SK-N-SH (cell line): ENCODE measurements at regions not wholly inside any gene's neighbourhood (a gene's known extent, or its start where the extent isn't known, plus 50 kb on each side); places are given as distances from the start of the nearest gene placed in this dataset.

Source experiments
- CTCF ChIA-PET: fragments of 300-600, 350-600 bp; formaldehyde crosslinking; extraction: SDS; loops from one replicate; lab custom pipeline; 2021; lab: Yijun Ruan, JAX
- POLR2A ChIA-PET: fragments of 350-600 bp; sonication (Branson Sonifier 250); formaldehyde crosslinking; extraction: SDS; loops from one replicate; lab custom pipeline; 2020; ENCODE audit warnings: antibody characterized with exemption, inconsistent platforms; lab: Yijun Ruan, JAX
- DNase-seq: peaks from one replicate; pipeline ENCODE4 v3.0.0; 2012
- H2AFZ ChIP-seq: fragments of 200-600 bp; sonication (generic); 2 replicates; pipeline ENCODE4 v1.8.1; 2016; ENCODE audit warnings: antibody characterized with exemption, mild to moderate bottlenecking, low read depth
- H3F3A ChIP-seq: fragments of 200-600 bp; sonication (generic); replicated peaks from 2 replicates; pipeline ENCODE3; 2016; ENCODE audit warnings: antibody characterized with exemption, mild to moderate bottlenecking; ENCODE audit not compliant: insufficient read depth
- H3K27ac ChIP-seq, 2 experiments: fragments of 200-500 bp in 1 of 2; fragments of 200-600 bp in 1 of 2; sonication (Bioruptor generic) in 1 of 2; sonication (generic), shearing (Covaris generic) in 1 of 2; 2 replicates each; pipeline versions ENCODE4 v1.5.1 to v1.6.1; 2014 to 2016; ENCODE audit warnings: low read depth in 2 of 2, inconsistent platforms in 1 of 2, low read length in 1 of 2, mild to moderate bottlenecking in 1 of 2, mixed read lengths in 1 of 2
- H3K27me3 ChIP-seq: fragments of 200-600 bp; sonication (generic), shearing (Covaris generic); 2 replicates; pipeline ENCODE4 v1.6.1; 2016; ENCODE audit warnings: mixed run types; ENCODE audit not compliant: insufficient read depth
- H3K36me3 ChIP-seq, 2 experiments: fragments of 200-500 bp in 1 of 2; fragments of 200-600 bp in 1 of 2; sonication (Bioruptor generic) in 1 of 2; sonication (generic) in 1 of 2; replicated peaks in 1 of 2; 2 replicates each; pipeline versions ENCODE3 to v1.5.1; 2014 to 2016; ENCODE audit warnings: low read length in 1 of 2, mild to moderate bottlenecking in 1 of 2; ENCODE audit not compliant: insufficient read depth in 2 of 2, control insufficient read depth in 1 of 2
- H3K4me1 ChIP-seq, 2 experiments: fragments of 200-500 bp in 1 of 2; fragments of 200-600 bp in 1 of 2; sonication (Bioruptor generic) in 1 of 2; sonication (generic), shearing (Covaris generic) in 1 of 2; 2 replicates each; pipeline versions ENCODE4 v1.5.1 to v1.6.1; 2014 to 2016; ENCODE audit warnings: low read depth in 1 of 2, low read length in 1 of 2, mixed run types in 1 of 2; ENCODE audit not compliant: insufficient read depth in 2 of 2, control insufficient read depth in 1 of 2
- H3K4me2 ChIP-seq: fragments of 200-600 bp; sonication (generic), shearing (Covaris generic); 2 replicates; pipeline ENCODE4 v1.6.1; 2017; ENCODE audit warnings: mixed run types
- H3K4me3 ChIP-seq, 2 experiments: fragments of 200-500 bp in 1 of 2; fragments of 200-600 bp in 1 of 2; sonication (Bioruptor generic) in 1 of 2; sonication (generic), shearing (Covaris generic) in 1 of 2; 2 replicates each; pipeline versions ENCODE4 v1.5.1 to v1.8.1; 2014 to 2016; ENCODE audit warnings: low read depth in 2 of 2, inconsistent platforms in 1 of 2, low read length in 1 of 2, mild to moderate bottlenecking in 1 of 2, mixed read lengths in 1 of 2, moderate library complexity in 1 of 2
- H3K79me2 ChIP-seq: fragments of 200-600 bp; sonication (generic); 2 replicates; pipeline ENCODE4 v1.8.1; 2017; ENCODE audit warnings: mild to moderate bottlenecking; ENCODE audit not compliant: insufficient read depth
- H3K9ac ChIP-seq: fragments of 200-600 bp; sonication (generic); 2 replicates; pipeline ENCODE4 v1.6.1; 2017; ENCODE audit warnings: mixed run types
- H3K9me2 ChIP-seq: fragments of 200-600 bp; sonication (generic); 2 replicates; pipeline ENCODE4 v1.6.1; 2017; ENCODE audit warnings: mixed run types
- H3K9me3 ChIP-seq: fragments of 200-600 bp; sonication (generic); 2 replicates; pipeline ENCODE4 v1.6.1; 2017; ENCODE audit warnings: mixed run types, mild to moderate bottlenecking, moderate library complexity
- H4K20me1 ChIP-seq: fragments of 200-600 bp; sonication (generic); 2 replicates; pipeline ENCODE4 v1.6.1; 2017; ENCODE audit warnings: mild to moderate bottlenecking, mixed run types; ENCODE audit not compliant: insufficient read depth
- EZH2phosphoT487 ChIP-seq: fragments of 200-600 bp; sonication (generic); IDR thresholded peaks from 2 replicates; pipeline ENCODE4 v1.6.1; 2017; ENCODE audit warnings: low read depth, mixed run types, mild to moderate bottlenecking, antibody characterized with exemption, moderate library complexity, borderline replicate concordance
- FOSL2 ChIP-seq: IDR thresholded peaks from 2 replicates; pipeline ENCODE4 v1.4.0; 2012; ENCODE audit warnings: low read depth, mild to moderate bottlenecking, moderate library complexity, borderline replicate concordance
- GATA2 ChIP-seq: sonication (generic); formaldehyde crosslinking; IDR thresholded peaks from 2 replicates; pipeline ENCODE4 v1.5.0; 2020; ENCODE audit warnings: mild to moderate bottlenecking, missing genetic modification reagents
- JUND ChIP-seq: IDR thresholded peaks from 2 replicates; pipeline ENCODE4 v1.4.0; 2012
- MAX ChIP-seq: IDR thresholded peaks from 2 replicates; pipeline ENCODE4 v1.4.0; 2012; ENCODE audit warnings: low read depth
- MXI1 ChIP-seq: IDR thresholded peaks from 2 replicates; pipeline ENCODE4 v1.6.1; 2012; ENCODE audit warnings: mild to moderate bottlenecking, low read depth, low read length, improper control_type of control experiment
- NFIC ChIP-seq: IDR thresholded peaks from 2 replicates; pipeline ENCODE4 v1.4.0; 2012; ENCODE audit warnings: borderline replicate concordance
- POLR2AphosphoS5 ChIP-seq: IDR thresholded peaks from 2 replicates; pipeline ENCODE4 v1.6.1; 2012; ENCODE audit warnings: low read depth, low read length
- RAD21 ChIP-seq: IDR thresholded peaks from 2 replicates; pipeline ENCODE4 v1.6.1; 2012; ENCODE audit warnings: mild to moderate bottlenecking, low read length
- RCOR1 ChIP-seq: fragments of 150-350 bp; IDR thresholded peaks from 2 replicates; pipeline ENCODE4 v1.6.1; 2017; ENCODE audit warnings: antibody characterized with exemption, low read length
- RFX5 ChIP-seq: IDR thresholded peaks from 2 replicates; pipeline ENCODE4 v1.6.1; 2012; ENCODE audit warnings: mild to moderate bottlenecking, improper control_type of control experiment, low read length
- SIN3A ChIP-seq: IDR thresholded peaks from 2 replicates; pipeline ENCODE4 v1.6.1; 2012; ENCODE audit warnings: low read depth, mild to moderate bottlenecking, low read length, moderate library complexity, borderline replicate concordance
- SMC3 ChIP-seq: IDR thresholded peaks from 2 replicates; pipeline ENCODE4 v1.6.1; 2012; ENCODE audit warnings: low read depth, low read length, improper control_type of control experiment
- TAF1 ChIP-seq: IDR thresholded peaks from 2 replicates; pipeline ENCODE4 v1.6.1; 2012; ENCODE audit warnings: low read depth, mild to moderate bottlenecking, low read length, moderate library complexity, borderline replicate concordance
- TCF12 ChIP-seq: IDR thresholded peaks from 2 replicates; pipeline ENCODE4 v1.4.0; 2012
- WGBS: methylation state at CpG from one replicate; pipeline ENCODE4 v1.1.6; 2017; ENCODE audit warnings: low lambda C conversion rate; 5-methylcytosine and 5-hydroxymethylcytosine counted together
- TF ChIP-seq, protein P1 (sequence below): fragments of 150-350 bp; IDR thresholded peaks from 2 replicates; pipeline ENCODE4 v1.6.1; 2017; ENCODE audit warnings: antibody characterized with exemption, low read length, low read depth, borderline replicate concordance

DNA sequence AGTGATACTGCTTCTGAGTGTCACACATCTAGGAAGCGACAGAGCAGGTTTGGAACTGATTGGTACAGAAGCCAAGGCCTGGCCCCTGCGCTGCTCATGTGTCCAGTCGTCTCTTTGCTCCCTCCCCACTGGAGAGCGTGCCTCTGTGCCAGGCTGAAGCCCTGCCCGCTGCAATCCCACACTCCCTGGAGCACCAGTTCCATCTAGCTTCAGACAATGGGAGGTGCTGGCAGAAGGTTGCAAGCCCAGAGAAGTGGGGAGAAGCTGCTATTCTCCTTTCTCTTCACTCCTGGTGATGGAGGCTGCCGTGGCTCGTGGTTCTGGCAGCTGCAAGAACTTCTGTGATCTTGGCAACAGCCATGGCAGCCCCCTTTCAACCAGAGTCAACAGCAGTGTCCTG, 250.9 kb downstream of the MATN1 start:
- POLR2A ChIA-PET: no interaction called here

GRCh38 chr1:30472009-30472408, 251.4 kb downstream of the MATN1 start:
- Histone ChIP-seq H3K9me2 (no peaks in the 10 kb centered on the region), H3K79me2 (no peaks in the 10 kb centered on the region), H3F3A (no peaks in the 10 kb centered on the region), H3K4me3 (no peak overlapping the region), H2AFZ (no peak overlapping the region), H4K20me1 (no peaks in the 10 kb centered on the region), H3K9me3 (no peaks in the 10 kb centered on the region), H3K27ac (no peak overlapping the region), H3K36me3 (no peaks in the 10 kb centered on the region), H3K27me3 (no peaks in the 10 kb centered on the region), H3K4me1 (no peaks in the 10 kb centered on the region; a peak in 1 of 4 replicates), H3K4me2 (no peak overlapping the region), H3K9ac (no peak overlapping the region)
- TF ChIP-seq RCOR1 (no peak), EZH2phosphoT487 (no peak), MAX (no peak), JUND (no peak), TCF12 (no peak), MXI1 (no peak), RFX5 (no peak), NFIC (no peak), SIN3A (no peak), POLR2AphosphoS5 (no peak)
- TF ChIP-seq, protein P1, sequence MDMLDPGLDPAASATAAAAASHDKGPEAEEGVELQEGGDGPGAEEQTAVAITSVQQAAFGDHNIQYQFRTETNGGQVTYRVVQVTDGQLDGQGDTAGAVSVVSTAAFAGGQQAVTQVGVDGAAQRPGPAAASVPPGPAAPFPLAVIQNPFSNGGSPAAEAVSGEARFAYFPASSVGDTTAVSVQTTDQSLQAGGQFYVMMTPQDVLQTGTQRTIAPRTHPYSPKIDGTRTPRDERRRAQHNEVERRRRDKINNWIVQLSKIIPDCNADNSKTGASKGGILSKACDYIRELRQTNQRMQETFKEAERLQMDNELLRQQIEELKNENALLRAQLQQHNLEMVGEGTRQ: no peak
- ChIA-PET CTCF (interaction anchor here (0.7 kb wide), 1 partner anchor 10 kb away, joined by 3 read pairs; no protein-coding TSS in a partner anchor), POLR2A (no interaction called here)
- whole genome bisulfite sequencing: 33% methylated on average over 4 of the region's 4 CpGs
- no peak for DNase-seq

More for the DNA sequence above, 250.9 kb downstream of the MATN1 start:
- 13% methylated on average over 3 of the region's 7 CpGs for WGBS
- no peak overlapping the region for H3K4me3 ChIP-seq
- H3K9me3 ChIP-seq: no peaks in the 10 kb centered on the region
- H3K9ac ChIP-seq: no peak overlapping the region
- H3K27me3 ChIP-seq: no peaks in the 10 kb centered on the region
- H3K36me3 ChIP-seq: no peaks in the 10 kb centered on the region
- CTCF ChIA-PET: no interaction called here
- H2AFZ ChIP-seq: no peak overlapping the region
- no peak overlapping the region for H3K4me2 ChIP-seq
- no peak for DNase-seq
- H3K79me2 ChIP-seq: no peaks in the 10 kb centered on the region
- H3K9me2 ChIP-seq: no peaks in the 10 kb centered on the region
- TF ChIP-seq EZH2phosphoT487 (no peak), RAD21 (0 out of 2 replicates have a peak, but pooled peaks have one; percentile 10)
- H4K20me1 ChIP-seq: no peaks in the 10 kb centered on the region
- H3F3A ChIP-seq: no peaks in the 10 kb centered on the region
- no peaks in the 10 kb centered on the region; a peak in 1 of 4 replicates for H3K4me1 ChIP-seq
- H3K27ac ChIP-seq: no peak overlapping the region

DNA sequence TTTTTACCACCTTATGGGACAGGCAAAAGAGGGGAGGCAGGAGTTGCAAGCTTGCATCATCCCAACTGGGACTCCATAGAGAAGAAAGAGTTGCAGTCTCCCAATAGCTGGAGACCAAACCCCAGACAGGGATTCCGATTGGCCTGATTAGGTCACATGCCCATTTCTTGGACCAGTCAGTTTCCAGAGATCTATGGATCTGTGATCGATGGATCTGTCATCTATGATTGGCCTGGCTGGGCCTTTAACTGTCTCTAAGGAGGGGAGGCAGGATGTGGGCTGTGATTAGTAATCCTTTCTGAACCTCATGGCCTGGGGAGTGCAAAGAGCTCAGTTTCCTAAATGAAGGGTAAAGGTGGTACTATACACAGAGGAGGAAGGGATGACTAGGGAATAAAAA, 252.1 kb downstream of the MATN1 start:
- no peaks in the 10 kb centered on the region for H3F3A ChIP-seq
- no peaks in the 10 kb centered on the region for H4K20me1 ChIP-seq
- no peak overlapping the region for H3K9ac ChIP-seq
- ChIA-PET POLR2A (no interaction called here), CTCF (interaction anchor here (0.7 kb wide), 1 partner anchor 9 kb away, joined by 3 read pairs; no protein-coding TSS in a partner anchor)
- H3K79me2 ChIP-seq: no peaks in the 10 kb centered on the region
- no peak overlapping the region for H3K4me3 ChIP-seq
- no peaks in the 10 kb centered on the region; a peak in 1 of 4 replicates for H3K4me1 ChIP-seq
- TF ChIP-seq NFIC (no peak), TAF1 (no peak), FOSL2 (no peak), SMC3 (no peak), POLR2AphosphoS5 (no peak), MAX (no peak), GATA2 (CRISPR knock-in tag) (no peak)
- no peak overlapping the region for H3K27ac ChIP-seq
- no peak overlapping the region for H2AFZ ChIP-seq
- H3K36me3 ChIP-seq: no peaks in the 10 kb centered on the region
- H3K9me3 ChIP-seq: no peaks in the 10 kb centered on the region
- no peaks in the 10 kb centered on the region for H3K27me3 ChIP-seq
- H3K9me2 ChIP-seq: no peaks in the 10 kb centered on the region
- 39% methylated on average over 2 of the region's 2 CpGs for WGBS
- DNase-seq: no peak
- H3K4me2 ChIP-seq: no peak overlapping the region
